HFF-Myc (cell line): ENCODE measurements at regions not wholly inside any gene's neighbourhood (a gene's known extent, or its start where the extent isn't known, plus 50 kb on each side); places are given as distances from the start of the nearest gene placed in this dataset.
"Not testable (repeated sequence)": the region's sequence is repeated elsewhere in the genome, so short reads cannot be mapped to it uniquely, and the experiment has no call there.

Experiments
- DNase-seq: peaks from one replicate; pipeline ENCODE4 v3.0.0-alpha.2; 2011; ENCODE audit warnings: low read depth; ENCODE audit errors: extremely low read depth
- H3K4me3 ChIP-seq: replicated peaks from 2 replicates; pipeline ENCODE4 v1.5.1; 2011; ENCODE audit warnings: low read depth, mild to moderate bottlenecking, control low read depth, low read length
- TF ChIP-seq, protein P1 (sequence below): IDR thresholded peaks from 2 replicates; pipeline ENCODE4 v1.5.1; 2012; ENCODE audit warnings: mild to moderate bottlenecking, low read depth, low read length, control low read depth; ENCODE audit errors: missing control alignments

DNA sequence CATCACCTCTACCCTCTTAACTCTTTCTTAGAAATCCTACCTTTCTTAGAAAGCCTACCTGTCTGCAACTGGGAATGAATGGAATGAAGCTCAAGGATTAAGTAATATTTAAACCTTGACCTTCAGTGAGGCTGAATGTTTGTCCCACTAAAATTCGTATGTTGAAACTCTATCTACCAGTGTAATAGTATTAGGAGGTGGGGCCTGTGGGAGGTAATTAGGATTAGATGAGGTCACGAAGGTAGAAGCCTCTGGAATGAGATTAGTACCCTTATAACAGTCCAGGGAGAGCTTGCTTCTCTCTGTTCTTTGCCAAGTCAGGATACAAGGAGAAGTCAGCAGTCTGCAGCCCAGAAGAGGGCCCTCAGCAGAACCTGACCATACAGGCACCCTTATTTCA, 158.0 kb downstream of the TENT5A start:
- DNase-seq: no peak
- no peak overlapping the region for H3K4me3 ChIP-seq
- TF ChIP-seq, protein P1, sequence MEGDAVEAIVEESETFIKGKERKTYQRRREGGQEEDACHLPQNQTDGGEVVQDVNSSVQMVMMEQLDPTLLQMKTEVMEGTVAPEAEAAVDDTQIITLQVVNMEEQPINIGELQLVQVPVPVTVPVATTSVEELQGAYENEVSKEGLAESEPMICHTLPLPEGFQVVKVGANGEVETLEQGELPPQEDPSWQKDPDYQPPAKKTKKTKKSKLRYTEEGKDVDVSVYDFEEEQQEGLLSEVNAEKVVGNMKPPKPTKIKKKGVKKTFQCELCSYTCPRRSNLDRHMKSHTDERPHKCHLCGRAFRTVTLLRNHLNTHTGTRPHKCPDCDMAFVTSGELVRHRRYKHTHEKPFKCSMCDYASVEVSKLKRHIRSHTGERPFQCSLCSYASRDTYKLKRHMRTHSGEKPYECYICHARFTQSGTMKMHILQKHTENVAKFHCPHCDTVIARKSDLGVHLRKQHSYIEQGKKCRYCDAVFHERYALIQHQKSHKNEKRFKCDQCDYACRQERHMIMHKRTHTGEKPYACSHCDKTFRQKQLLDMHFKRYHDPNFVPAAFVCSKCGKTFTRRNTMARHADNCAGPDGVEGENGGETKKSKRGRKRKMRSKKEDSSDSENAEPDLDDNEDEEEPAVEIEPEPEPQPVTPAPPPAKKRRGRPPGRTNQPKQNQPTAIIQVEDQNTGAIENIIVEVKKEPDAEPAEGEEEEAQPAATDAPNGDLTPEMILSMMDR: no peak

DNA sequence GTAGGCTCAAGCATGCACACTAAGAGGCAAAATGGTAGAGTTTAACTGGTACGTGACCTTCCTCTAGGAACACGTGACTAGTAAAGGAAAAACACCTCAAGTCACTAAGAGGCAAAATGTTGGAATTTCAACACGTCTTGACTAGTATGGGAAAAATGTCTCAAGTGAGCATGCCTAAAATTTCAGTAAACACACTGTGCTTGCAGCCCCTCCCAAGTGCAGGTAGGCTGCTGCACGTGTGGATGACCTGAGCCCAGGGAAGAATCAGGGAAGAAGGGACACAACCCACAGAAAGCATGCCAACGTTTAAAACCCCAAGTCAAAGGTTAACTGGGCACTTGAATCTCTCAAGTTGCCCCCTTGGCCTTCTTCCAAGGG, 162.2 kb downstream of the TENT5A start:
- H3K4me3 ChIP-seq: no peak overlapping the region
- TF ChIP-seq, protein P1: no peak
- no peak for DNase-seq

DNA sequence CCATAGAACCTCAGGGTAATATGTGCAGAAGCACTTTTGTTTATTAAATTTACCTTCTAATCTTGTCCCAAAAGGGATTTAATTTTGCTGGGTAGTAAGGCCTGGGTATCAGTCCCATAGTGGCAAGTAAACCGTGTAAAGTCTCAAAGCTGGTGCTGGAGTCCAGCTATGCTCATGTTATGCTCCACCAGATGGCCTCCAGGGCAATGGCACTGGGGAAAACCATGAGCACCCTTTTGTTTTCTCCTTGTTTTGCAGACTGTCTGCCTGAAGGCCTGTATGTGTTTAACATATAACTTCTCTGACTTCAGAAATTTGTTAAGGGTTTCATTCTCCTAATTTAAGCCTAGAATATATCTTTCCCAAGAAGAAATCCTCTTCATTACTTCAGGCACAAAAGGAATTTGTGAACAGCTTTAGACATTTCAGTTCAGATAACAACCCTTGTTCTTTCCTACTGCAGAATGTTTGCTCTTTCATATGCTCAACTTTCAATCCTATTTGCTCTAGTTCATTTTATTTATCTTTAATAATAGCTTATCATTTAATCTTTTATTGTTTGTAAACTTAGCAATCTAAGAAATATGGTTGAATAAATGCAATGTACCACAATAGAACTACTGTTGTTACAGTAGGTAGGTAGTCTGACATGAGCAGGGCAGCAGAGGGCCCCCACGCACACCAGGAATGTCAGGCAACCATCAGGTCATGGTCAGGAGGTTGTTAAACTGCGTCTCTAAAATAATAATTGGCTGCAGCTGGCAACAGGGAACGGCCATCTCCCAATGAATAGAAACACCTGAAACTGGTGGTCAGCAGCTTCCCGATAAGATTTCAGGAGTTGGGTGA, 162.8 kb downstream of the TENT5A start:
- TF ChIP-seq, protein P1: no peak
- DNase-seq: no peak

DNA sequence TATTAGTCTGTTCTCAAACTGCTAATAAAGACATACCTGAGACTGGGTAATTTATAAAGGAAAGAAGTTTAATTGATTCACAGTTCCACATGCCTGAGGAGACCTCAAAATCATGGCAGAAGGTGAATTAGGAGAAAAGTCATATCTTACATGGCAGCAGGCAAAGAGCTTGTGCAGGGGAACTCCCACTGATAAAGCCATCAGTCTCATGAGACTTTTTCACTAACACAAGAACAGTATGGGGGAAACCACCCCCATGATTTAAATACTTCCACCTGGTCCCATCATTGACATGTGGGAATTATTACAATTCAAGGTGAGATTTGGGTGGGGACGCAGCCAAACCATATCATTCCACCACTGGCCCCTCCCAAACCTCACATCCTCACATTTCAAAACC, 166.8 kb downstream of the TENT5A start:
- H3K4me3 ChIP-seq, DNase-seq: not testable (repeated sequence)

More for the DNA sequence above, 162.8 kb downstream of the TENT5A start:
- H3K4me3 ChIP-seq: no peak overlapping the region

DNA sequence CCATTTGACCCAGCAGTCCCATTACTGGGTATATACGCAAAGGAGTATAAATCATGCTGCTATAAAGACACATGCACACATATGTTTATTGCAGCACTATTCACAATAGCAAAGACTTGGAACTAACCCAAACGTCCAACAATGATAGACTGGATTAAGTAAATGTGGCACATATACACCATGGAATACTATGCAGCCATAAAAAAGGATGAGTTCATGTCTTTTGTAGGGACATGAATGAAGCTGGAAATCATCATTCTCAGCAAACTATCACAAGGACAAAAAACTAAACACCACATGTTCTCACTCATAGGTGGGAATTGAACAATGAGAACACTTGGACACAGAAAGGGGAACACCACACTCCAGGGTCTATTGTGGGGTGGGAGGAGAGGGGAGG, 168.3 kb downstream of the TENT5A start:
- H3K4me3 ChIP-seq, DNase-seq: not testable (repeated sequence)

DNA sequence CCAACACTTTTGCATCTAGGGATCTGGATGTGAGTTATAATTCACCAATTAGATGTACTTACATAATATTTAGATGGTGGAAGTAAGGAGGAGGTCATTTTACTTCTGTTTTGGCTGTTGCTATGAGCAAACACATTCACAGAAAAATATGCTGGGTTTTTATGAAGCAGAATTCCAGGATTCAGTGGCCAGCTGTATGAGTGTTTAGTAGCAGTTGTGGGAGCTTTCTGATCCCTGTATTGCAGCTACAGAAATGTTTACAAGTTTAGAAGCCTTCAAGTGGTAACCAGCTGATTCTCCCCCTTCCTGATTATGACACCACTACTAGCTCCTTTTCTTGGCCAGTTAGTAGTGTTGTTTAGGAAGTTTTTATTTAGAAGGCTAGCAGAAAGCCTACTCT, 177.0 kb downstream of the TENT5A start:
- TF ChIP-seq, protein P1: no peak
- H3K4me3 ChIP-seq: no peak overlapping the region
- no peak for DNase-seq

DNA sequence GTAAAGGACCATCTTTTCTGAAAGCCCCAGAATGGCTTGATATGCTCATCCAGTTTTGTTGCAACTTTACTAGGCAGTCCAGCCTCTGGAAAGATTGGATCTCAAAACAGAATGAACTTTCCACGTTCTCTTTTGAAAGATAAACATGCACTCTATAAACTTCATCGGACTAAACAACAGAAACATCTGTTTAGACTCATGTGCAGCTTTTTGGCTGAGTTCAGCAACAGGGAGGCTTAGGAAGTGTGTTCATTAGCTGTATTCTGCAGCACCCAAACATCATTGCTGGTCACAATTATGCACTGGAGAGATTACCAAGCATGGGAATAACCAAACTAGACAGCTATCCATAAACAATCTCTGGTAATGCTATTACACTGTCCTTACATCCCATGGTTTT, 180.5 kb downstream of the TENT5A start:
- no peak for DNase-seq
- TF ChIP-seq, protein P1: no peak
- no peak overlapping the region for H3K4me3 ChIP-seq

DNA sequence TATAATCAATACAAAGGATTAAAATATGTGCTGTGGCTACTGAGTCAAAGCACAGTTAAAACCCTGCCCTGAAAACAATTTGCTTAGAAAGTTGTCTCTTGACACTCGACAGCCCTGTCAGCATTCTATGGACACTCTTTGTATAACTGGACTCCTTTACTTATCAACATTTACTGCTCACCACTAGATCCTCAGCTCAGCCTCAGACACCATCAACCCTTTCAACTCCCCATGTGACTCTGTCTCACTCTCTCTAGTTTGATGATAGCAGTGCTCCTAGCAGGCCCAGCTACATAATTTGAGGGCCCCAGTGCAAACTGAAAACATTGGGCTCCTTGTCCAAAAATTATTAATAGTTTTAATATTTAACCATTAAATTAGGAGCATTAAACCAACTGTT, 181.8 kb downstream of the TENT5A start:
- DNase-seq: no peak
- TF ChIP-seq, protein P1: no peak
- no peak overlapping the region for H3K4me3 ChIP-seq
